ENCODE measurements at regions not wholly inside any gene's neighbourhood (a gene's known extent, or its start where the extent isn't known, plus 50 kb on each side); places are given as distances from the start of the nearest gene placed in this dataset.

DNA sequence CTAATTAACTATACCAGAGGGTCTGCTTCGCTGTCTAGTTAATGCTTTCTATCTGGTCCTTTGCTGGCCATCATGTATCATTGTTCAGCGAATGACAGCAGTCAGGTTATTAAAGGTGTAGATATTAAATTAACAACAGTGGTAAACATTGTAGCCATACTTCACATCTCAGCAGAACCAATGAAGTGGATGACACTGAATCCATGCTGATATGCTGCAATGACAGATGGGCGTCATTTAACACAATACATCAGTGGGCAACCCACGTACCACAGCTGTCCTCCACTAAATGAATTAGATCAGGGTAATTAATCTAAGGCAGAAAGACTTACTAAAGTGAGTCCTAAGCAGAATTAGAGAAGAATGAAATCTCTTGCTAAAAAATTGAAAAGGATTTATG lies 767.2 kb downstream of the NXPH1 start:
- Mint-ChIP-seq H3K9me3 (peaks cover 3% of the 10 kb centered on the region), H3K4me1 (ENCODE audit: low read depth) (no peaks in the 10 kb centered on the region), H3K36me3 (ENCODE audit: low read depth) (no peaks in the 10 kb centered on the region), H3K27ac (no peak overlapping the region), H3K27me3 (no peaks in the 10 kb centered on the region), H3K4me3 (no peak overlapping the region)
- ATAC-seq: no peak
- POLR2A ChIA-PET: no interaction called here
- intact Hi-C loops (cut with micrococcal nuclease): no loop called here
- TF ChIP-seq CTCF (IDR thresholded peaks at IDR 0.05): no peak
- DNase-seq: no peak
- CTCF ChIA-PET: no interaction called here

GRCh38 chr7:9201928-9202327 lies 768.5 kb downstream of the NXPH1 start:
- ChIA-PET POLR2A (no interaction called here), CTCF (no interaction called here)
- TF ChIP-seq CTCF (IDR thresholded peaks at IDR 0.05): no peak
- H3K36me3 Mint-ChIP-seq (ENCODE audit: low read depth): no peaks in the 10 kb centered on the region
- no peak overlapping the region for H3K27ac Mint-ChIP-seq
- ATAC-seq: no peak
- no peaks in the 10 kb centered on the region for H3K27me3 Mint-ChIP-seq
- no peaks in the 10 kb centered on the region for H3K4me1 Mint-ChIP-seq (ENCODE audit: low read depth)
- peaks cover 3% of the 10 kb centered on the region for H3K9me3 Mint-ChIP-seq
- intact Hi-C loops (cut with micrococcal nuclease): no loop called here
- no peak for DNase-seq
- no peak overlapping the region for H3K4me3 Mint-ChIP-seq

- Mint-ChIP-seq H3K4me1 (ENCODE audit: low read depth) (no peaks in the 10 kb centered on the region), H3K4me3 (no peak overlapping the region), H3K27ac (no peak overlapping the region), H3K27me3 (no peaks in the 10 kb centered on the region), H3K36me3 (ENCODE audit: low read depth) (no peaks in the 10 kb centered on the region), H3K9me3 (peaks cover 1% of the 10 kb centered on the region)
- DNase-seq (no peak), ATAC-seq (no peak)
- intact Hi-C loops (cut with micrococcal nuclease): no loop called here
- TF ChIP-seq CTCF (IDR thresholded peaks at IDR 0.05): no peak
- POLR2A ChIA-PET: no interaction called here
- CTCF ChIA-PET: no interaction called here
Observed at GRCh38 chr7:9204571-9204970, 771.2 kb downstream of the NXPH1 start.

GRCh38 chr7:9210114-9210513 lies 776.7 kb downstream of the NXPH1 start:
- Mint-ChIP-seq H3K9me3 (peaks cover 4% of the 10 kb centered on the region), H3K27ac (no peak overlapping the region), H3K36me3 (ENCODE audit: low read depth) (no peaks in the 10 kb centered on the region), H3K27me3 (no peaks in the 10 kb centered on the region), H3K4me3 (no peak overlapping the region), H3K4me1 (ENCODE audit: low read depth) (no peaks in the 10 kb centered on the region)
- ATAC-seq (no peak), DNase-seq (no peak)
- ChIA-PET CTCF (no interaction called here), POLR2A (no interaction called here)
- intact Hi-C loops (cut with micrococcal nuclease): no loop called here
- TF ChIP-seq CTCF (IDR thresholded peaks at IDR 0.05): no peak

DNA sequence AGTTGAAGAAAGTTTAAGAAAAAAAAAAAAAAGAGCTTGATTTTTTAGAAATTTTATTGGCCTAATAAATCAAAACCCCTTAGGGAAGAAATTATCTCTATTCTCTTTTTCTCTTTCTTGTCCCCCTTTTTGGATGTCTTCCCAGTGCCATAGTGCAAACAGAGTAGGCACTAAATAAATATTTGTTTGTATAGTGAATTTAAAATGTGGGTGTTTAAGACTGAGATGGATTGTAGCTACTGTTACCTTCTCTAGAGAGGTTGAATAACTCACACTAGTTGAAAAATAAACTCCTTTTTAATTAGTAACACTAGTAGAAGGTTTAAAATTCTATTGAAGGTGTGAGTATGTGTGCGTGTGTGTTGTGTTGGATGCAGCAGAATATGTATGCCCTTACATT lies 783.8 kb downstream of the NXPH1 start:
- DNase-seq (no peak), ATAC-seq (no peak)
- no peaks in the 10 kb centered on the region for H3K27me3 Mint-ChIP-seq
- H3K9me3 Mint-ChIP-seq: peaks cover 1% of the 10 kb centered on the region
- POLR2A ChIA-PET: no interaction called here
- intact Hi-C loops (cut with micrococcal nuclease): no loop called here
- TF ChIP-seq CTCF (IDR thresholded peaks at IDR 0.05): no peak
- no peak overlapping the region for H3K4me3 Mint-ChIP-seq
- no peaks in the 10 kb centered on the region for H3K4me1 Mint-ChIP-seq (ENCODE audit: low read depth)
- no peaks in the 10 kb centered on the region for H3K36me3 Mint-ChIP-seq (ENCODE audit: low read depth)
- CTCF ChIA-PET: no interaction called here
- H3K27ac Mint-ChIP-seq: no peak overlapping the region
